Body of pancreas (tissue), 4 donors: ENCODE measurements at regions not wholly inside any gene's neighbourhood (a gene's known extent, or its start where the extent isn't known, plus 50 kb on each side); places are given as distances from the start of the nearest gene placed in this dataset.
A peak's percentile ranks its signal among the peaks of the same experiment; 100 is the strongest.

Experiments used
- ATAC-seq: fragments of 150-250 bp; one replicate; pipeline ENCODE4 v1.9.1; 2016
- DNase-seq, 4 donors: peaks; one replicate each; pipeline ENCODE4 v3.0.0-alpha.2; 2019
- H3K27ac ChIP-seq, 4 donors: fragments of 200-600 bp; sonication (generic); 1 replicate in 3 of 4; 2 replicates in 1 of 4; pipeline versions ENCODE4 v1.5.1 to v1.6.1; 2016 to 2019; ENCODE audit warnings: mild to moderate bottlenecking in 1 of 4, mixed read lengths in 1 of 4, moderate library complexity in 1 of 4
- H3K27me3 ChIP-seq, 2 donors: fragments of 200-600 bp; sonication (generic); one replicate each; pipeline ENCODE4 v1.6.0; 2016; ENCODE audit warnings: mild to moderate bottlenecking in 1 of 2
- H3K36me3 ChIP-seq, 2 donors: fragments of 200-600 bp; sonication (generic); replicated peaks in 1 of 2; 2 replicates each; pipeline ENCODE4 v1.5.1; 2016; ENCODE audit warnings: low read depth in 2 of 2; ENCODE audit not compliant: insufficient read depth in 1 of 2
- H3K4me1 ChIP-seq: fragments of 200-600 bp; sonication (generic); one replicate; pipeline ENCODE4 v1.6.0; 2016
- H3K4me3 ChIP-seq, 2 donors: fragments of 200-600 bp; sonication (generic); 1 replicate in 1 of 2; 2 replicates in 1 of 2; pipeline ENCODE4 v1.5.1; 2016 to 2019
- H3K9me3 ChIP-seq, 3 donors: fragments of 200-600 bp; sonication (generic); 1 replicate in 2 of 3; 2 replicates in 1 of 3; pipeline ENCODE4 v1.5.1; 2016
- POLR2A ChIP-seq, 3 donors: fragments of 450-650 bp; IDR thresholded peaks; one replicate each; pipeline ENCODE4 v1.6.1; 2016; ENCODE audit warnings: antibody characterized with exemption in 3 of 3, mild to moderate bottlenecking in 2 of 3
- WGBS, 2 donors: methylation state at CpG; one replicate each; pipeline ENCODE4 v1.1.5; 2017; 5-methylcytosine and 5-hydroxymethylcytosine counted together
- intact Hi-C: fragments of 100-400 bp; cut with DNase I; formaldehyde crosslinking; loops from one replicate; pipeline ENCODE4 v1.15.1; 2023
- TF ChIP-seq, protein P1 (sequence below), 7 experiments: fragments of 450-650 bp in 4 of 7; fragments of 200-600 bp in 3 of 7; sonication (generic) in 3 of 7; IDR thresholded peaks; one replicate each; pipeline ENCODE4 v1.5.1; 2016 to 2019; ENCODE audit warnings: antibody characterized with exemption in 7 of 7

- Histone ChIP-seq H3K36me3 (no peaks in the 10 kb centered on the region), H3K4me1 (no peaks in the 10 kb centered on the region), H3K4me3 (no peak overlapping the region), H3K9me3 (no peaks in the 10 kb centered on the region), H3K27me3 (no peaks in the 10 kb centered on the region), H3K27ac (no peak overlapping the region)
- WGBS, 2 donors, result 95 to 96% methylated on average over 3 of the region's 3 CpGs
- no peak for DNase-seq
- TF ChIP-seq, protein P1, sequence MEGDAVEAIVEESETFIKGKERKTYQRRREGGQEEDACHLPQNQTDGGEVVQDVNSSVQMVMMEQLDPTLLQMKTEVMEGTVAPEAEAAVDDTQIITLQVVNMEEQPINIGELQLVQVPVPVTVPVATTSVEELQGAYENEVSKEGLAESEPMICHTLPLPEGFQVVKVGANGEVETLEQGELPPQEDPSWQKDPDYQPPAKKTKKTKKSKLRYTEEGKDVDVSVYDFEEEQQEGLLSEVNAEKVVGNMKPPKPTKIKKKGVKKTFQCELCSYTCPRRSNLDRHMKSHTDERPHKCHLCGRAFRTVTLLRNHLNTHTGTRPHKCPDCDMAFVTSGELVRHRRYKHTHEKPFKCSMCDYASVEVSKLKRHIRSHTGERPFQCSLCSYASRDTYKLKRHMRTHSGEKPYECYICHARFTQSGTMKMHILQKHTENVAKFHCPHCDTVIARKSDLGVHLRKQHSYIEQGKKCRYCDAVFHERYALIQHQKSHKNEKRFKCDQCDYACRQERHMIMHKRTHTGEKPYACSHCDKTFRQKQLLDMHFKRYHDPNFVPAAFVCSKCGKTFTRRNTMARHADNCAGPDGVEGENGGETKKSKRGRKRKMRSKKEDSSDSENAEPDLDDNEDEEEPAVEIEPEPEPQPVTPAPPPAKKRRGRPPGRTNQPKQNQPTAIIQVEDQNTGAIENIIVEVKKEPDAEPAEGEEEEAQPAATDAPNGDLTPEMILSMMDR (IDR thresholded peaks at IDR 0.05), result no peak
- TF ChIP-seq POLR2A (IDR thresholded peaks at IDR 0.05), result no peak
- intact Hi-C loops, result no loop called here
- no peak for ATAC-seq
Measured at GRCh38 chr2:63786471-63786870, 55.2 kb upstream of the UGP2 start.

GRCh38 chr2:63788071-63788470 lies 53.6 kb upstream of the UGP2 start:
- WGBS, 2 donors, result 83% methylated on average over 3 of the region's 3 CpGs
- Histone ChIP-seq H3K27ac (no peak overlapping the region), H3K27me3 (no peaks in the 10 kb centered on the region), H3K4me3 (no peak overlapping the region), H3K9me3 (no peaks in the 10 kb centered on the region), H3K4me1 (no peaks in the 10 kb centered on the region), H3K36me3 (no peaks in the 10 kb centered on the region)
- ATAC-seq, result no peak
- DNase-seq, result no peak
- TF ChIP-seq, protein P1 (IDR thresholded peaks at IDR 0.05), result no peak
- no peak for TF ChIP-seq POLR2A (IDR thresholded peaks at IDR 0.05)
- intact Hi-C loops, result no loop called here

DNA sequence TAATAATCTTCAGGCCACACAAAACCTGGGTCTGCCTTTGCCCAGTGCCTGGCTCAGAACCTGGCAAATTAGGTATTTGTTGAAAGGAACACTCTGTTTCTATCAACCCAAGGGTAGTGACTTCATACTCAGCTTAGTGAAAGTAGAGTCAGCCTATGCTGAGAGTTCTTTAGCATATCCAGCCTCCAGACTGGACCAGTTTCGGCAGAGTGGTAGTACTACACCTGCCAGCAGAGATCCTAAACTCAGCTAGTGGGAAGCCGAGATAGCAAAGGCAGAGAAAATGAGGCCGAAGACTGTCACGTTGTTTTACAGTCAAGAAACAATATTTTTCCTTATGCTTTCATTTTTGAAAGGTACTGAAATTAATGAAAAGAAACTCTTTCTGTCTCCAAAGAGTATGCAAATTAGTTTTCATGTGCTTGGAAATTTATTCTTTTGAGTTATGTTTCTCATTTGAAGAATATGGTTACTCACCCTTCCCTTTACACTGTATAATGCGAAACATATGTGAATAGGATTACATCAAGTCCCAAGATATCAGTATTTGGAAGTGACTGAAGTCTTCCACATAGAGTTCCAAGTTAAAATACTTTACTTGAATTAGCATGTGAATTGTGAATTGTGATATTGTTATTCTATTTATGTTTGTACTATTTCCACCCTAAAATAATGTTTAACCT lies 52.2 kb upstream of the UGP2 start:
- Histone ChIP-seq H3K36me3 (no peaks in the 10 kb centered on the region), H3K27ac (no peak overlapping the region)
- no peak for TF ChIP-seq POLR2A (IDR thresholded peaks at IDR 0.05)

DNA sequence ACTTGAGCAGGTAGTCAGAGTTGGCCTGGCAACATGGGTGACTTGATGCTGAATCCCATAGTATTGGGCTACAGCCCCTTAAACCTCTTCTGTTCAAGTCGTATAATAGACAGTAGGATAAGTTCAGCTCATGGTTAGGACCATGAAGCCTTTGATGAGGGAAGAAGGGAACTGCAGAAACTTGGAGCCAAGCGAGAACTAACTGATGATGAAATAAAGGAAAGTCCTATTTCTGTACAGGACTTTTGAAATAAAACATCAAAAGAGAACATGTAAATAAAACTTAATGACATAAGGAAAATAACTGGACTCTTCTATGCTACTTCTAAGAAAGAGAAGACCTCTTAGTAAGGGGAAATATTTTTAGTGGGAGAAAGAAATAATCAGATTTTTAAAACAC lies 51.2 kb upstream of the UGP2 start:
- Histone ChIP-seq H3K36me3 (no peaks in the 10 kb centered on the region), H3K27ac (no peak overlapping the region), H3K4me3 (no peak overlapping the region), H3K27me3 (no peaks in the 10 kb centered on the region), H3K4me1 (no peaks in the 10 kb centered on the region), H3K9me3 (no peaks in the 10 kb centered on the region)
- no peak for ATAC-seq
- no peak for TF ChIP-seq POLR2A (IDR thresholded peaks at IDR 0.05)
- TF ChIP-seq, protein P1 (IDR thresholded peaks at IDR 0.05), result no peak
- 72 to 93% methylated on average over 2 of the region's 2 CpGs for WGBS, 2 donors
- intact Hi-C loops, result no loop called here
- DNase-seq, result no peak

More for the DNA sequence above, 52.2 kb upstream of the UGP2 start:
- no peak for ATAC-seq
- 88 to 96% methylated on average over 5 of the region's 5 CpGs for WGBS, 2 donors
- Histone ChIP-seq H3K4me1 (no peaks in the 10 kb centered on the region), H3K27me3 (no peaks in the 10 kb centered on the region), H3K9me3 (no peaks in the 10 kb centered on the region), H3K4me3 (no peak overlapping the region)
- no peak for DNase-seq
- intact Hi-C loops, result no loop called here

- no peaks in the 10 kb centered on the region for H3K9me3 ChIP-seq
- no peak overlapping the region for H3K4me3 ChIP-seq
- intact Hi-C loops, result no loop called here
- H3K36me3 ChIP-seq, result no peaks in the 10 kb centered on the region
- H3K27ac ChIP-seq, result no peak overlapping the region
- ATAC-seq, result no peak
- no peaks in the 10 kb centered on the region for H3K27me3 ChIP-seq
- no peak for TF ChIP-seq POLR2A (IDR thresholded peaks at IDR 0.05)
- TF ChIP-seq, protein P1 (IDR thresholded peaks at IDR 0.05), result no peak
- 11 to 29% methylated on average over 1 of the region's 1 CpG for WGBS, 2 donors
- H3K4me1 ChIP-seq, result no peaks in the 10 kb centered on the region
- peak in 1 of 4 donors; percentile 24 for DNase-seq
Measured at GRCh38 chr2:63790906-63791305, 50.8 kb upstream of the UGP2 start.
